Activated T-cell treated with anti-CD3 and anti-CD28 coated beads, Interleukin-2, amount 50 U/mL, for 4 hours (primary cell): ENCODE measurements at regions not wholly inside any gene's neighbourhood (a gene's known extent, or its start where the extent isn't known, plus 50 kb on each side); places are given as distances from the start of the nearest gene placed in this dataset.

Experiments used
- ATAC-seq, 2 donors: fragments of 200-7000 bp; cut with Tn5 transposase; one replicate each; pipeline ENCODE4 v1.10.0; 2021
- DNase-seq: peaks from one replicate; pipeline ENCODE4 v3.0.0-alpha.2; 2020
- H3K27me3 Mint-ChIP-seq: one replicate; pipeline ENCODE4 v1.8.0; 2021; ENCODE audit warnings: low read depth, mixed read lengths
- H3K36me3 Mint-ChIP-seq: one replicate; pipeline ENCODE4 v1.8.0; 2022; ENCODE audit warnings: mixed read lengths; ENCODE audit not compliant: insufficient read depth
- H3K4me1 Mint-ChIP-seq: one replicate; pipeline ENCODE4 v1.8.0; 2021; ENCODE audit warnings: low read depth, mixed read lengths
- H3K4me3 Mint-ChIP-seq: one replicate; pipeline ENCODE4 v1.8.0; 2021; ENCODE audit warnings: mild to moderate bottlenecking, moderate library complexity, mixed read lengths
- H3K9me3 Mint-ChIP-seq: one replicate; pipeline ENCODE4 v1.8.0; 2021; ENCODE audit warnings: mixed read lengths

GRCh38 chr17:79162012-79162963 lies 87.7 kb downstream of the ENGASE start:
- Mint-ChIP-seq H3K4me1 (peaks cover 5% of the 10 kb centered on the region), H3K4me3 (no peak overlapping the region), H3K27me3 (no peaks in the 10 kb centered on the region), H3K36me3 (no peaks in the 10 kb centered on the region), H3K9me3 (no peaks in the 10 kb centered on the region)
- DNase-seq (no peak), ATAC-seq (no peak)

GRCh38 chr17:79160980-79161636 lies 86.5 kb downstream of the ENGASE start:
- ATAC-seq (peak; percentile 54 to 64), DNase-seq (no peak)
- Mint-ChIP-seq H3K4me3 (no peak overlapping the region), H3K36me3 (no peaks in the 10 kb centered on the region), H3K9me3 (no peaks in the 10 kb centered on the region), H3K4me1 (peaks cover 5% of the 10 kb centered on the region), H3K27me3 (no peaks in the 10 kb centered on the region)

GRCh38 chr17:79159926-79160325 lies 85.3 kb downstream of the ENGASE start:
- Mint-ChIP-seq H3K27me3 (no peaks in the 10 kb centered on the region), H3K9me3 (no peaks in the 10 kb centered on the region), H3K36me3 (no peaks in the 10 kb centered on the region), H3K4me1 (peaks cover 5% of the 10 kb centered on the region), H3K4me3 (no peak overlapping the region)
- ATAC-seq (no peak), DNase-seq (no peak)

GRCh38 chr17:79159471-79159870 lies 84.8 kb downstream of the ENGASE start:
- Mint-ChIP-seq H3K4me3 (no peak overlapping the region), H3K4me1 (peaks cover 5% of the 10 kb centered on the region), H3K9me3 (no peaks in the 10 kb centered on the region), H3K27me3 (no peaks in the 10 kb centered on the region), H3K36me3 (no peaks in the 10 kb centered on the region)
- no peak for ATAC-seq
- DNase-seq: no peak

GRCh38 chr17:79156463-79157095 lies 82.0 kb downstream of the ENGASE start:
- Mint-ChIP-seq H3K36me3 (no peaks in the 10 kb centered on the region), H3K27me3 (peaks cover 4% of the 10 kb centered on the region), H3K9me3 (no peaks in the 10 kb centered on the region), H3K4me3 (no peak overlapping the region), H3K4me1 (peaks cover 3% of the 10 kb centered on the region)
- no peak for ATAC-seq
- DNase-seq: no peak

GRCh38 chr17:79155701-79156100 lies 81.1 kb downstream of the ENGASE start:
- Mint-ChIP-seq H3K4me1 (no peaks in the 10 kb centered on the region), H3K4me3 (no peak overlapping the region), H3K36me3 (no peaks in the 10 kb centered on the region), H3K9me3 (no peaks in the 10 kb centered on the region), H3K27me3 (peaks cover 8% of the 10 kb centered on the region)
- ATAC-seq: no peak
- DNase-seq: no peak

- H3K36me3 Mint-ChIP-seq: no peaks in the 10 kb centered on the region
- peaks cover 8% of the 10 kb centered on the region for H3K27me3 Mint-ChIP-seq
- no peak overlapping the region for H3K4me3 Mint-ChIP-seq
- DNase-seq (no peak), ATAC-seq (no peak)
- H3K4me1 Mint-ChIP-seq: no peaks in the 10 kb centered on the region
- H3K9me3 Mint-ChIP-seq: no peaks in the 10 kb centered on the region
These were observed 80.4 kb downstream of the ENGASE start for GRCh38 chr17:79154951-79155585.

- no peaks in the 10 kb centered on the region for H3K9me3 Mint-ChIP-seq
- no peaks in the 10 kb centered on the region for H3K36me3 Mint-ChIP-seq
- DNase-seq (no peak), ATAC-seq (no peak)
- peaks cover 8% of the 10 kb centered on the region for H3K27me3 Mint-ChIP-seq
- H3K4me3 Mint-ChIP-seq: no peak overlapping the region
- no peaks in the 10 kb centered on the region for H3K4me1 Mint-ChIP-seq
These were observed 79.8 kb downstream of the ENGASE start for GRCh38 chr17:79154446-79154845.

- ATAC-seq (no peak), DNase-seq (no peak)
- no peak overlapping the region for H3K4me3 Mint-ChIP-seq
- no peaks in the 10 kb centered on the region for H3K9me3 Mint-ChIP-seq
- no peaks in the 10 kb centered on the region for H3K36me3 Mint-ChIP-seq
- H3K27me3 Mint-ChIP-seq: peaks cover 8% of the 10 kb centered on the region
- H3K4me1 Mint-ChIP-seq: no peaks in the 10 kb centered on the region
These were observed 78.9 kb downstream of the ENGASE start for GRCh38 chr17:79153367-79154130.

- no peak for DNase-seq
- Mint-ChIP-seq H3K4me1 (no peaks in the 10 kb centered on the region), H3K9me3 (no peaks in the 10 kb centered on the region), H3K27me3 (peaks cover 8% of the 10 kb centered on the region), H3K4me3 (no peak overlapping the region), H3K36me3 (no peaks in the 10 kb centered on the region)
- ATAC-seq: no peak
These were observed 78.0 kb downstream of the ENGASE start for GRCh38 chr17:79152636-79153035.

- Mint-ChIP-seq H3K9me3 (no peaks in the 10 kb centered on the region), H3K4me3 (no peak overlapping the region), H3K36me3 (no peaks in the 10 kb centered on the region), H3K27me3 (peaks cover 8% of the 10 kb centered on the region), H3K4me1 (no peaks in the 10 kb centered on the region)
- DNase-seq: no peak
- no peak for ATAC-seq
These were observed 77.5 kb downstream of the ENGASE start for GRCh38 chr17:79152110-79152509.

GRCh38 chr17:79150799-79151198 lies 76.2 kb downstream of the ENGASE start:
- Mint-ChIP-seq H3K27me3 (peaks cover 8% of the 10 kb centered on the region), H3K9me3 (no peaks in the 10 kb centered on the region), H3K36me3 (no peaks in the 10 kb centered on the region), H3K4me1 (no peaks in the 10 kb centered on the region), H3K4me3 (no peak overlapping the region)
- no peak for ATAC-seq
- DNase-seq: no peak

- ATAC-seq (no peak), DNase-seq (no peak)
- peaks cover 9% of the 10 kb centered on the region for H3K27me3 Mint-ChIP-seq
- H3K9me3 Mint-ChIP-seq: no peaks in the 10 kb centered on the region
- H3K4me3 Mint-ChIP-seq: no peak overlapping the region
- no peaks in the 10 kb centered on the region for H3K36me3 Mint-ChIP-seq
- no peaks in the 10 kb centered on the region for H3K4me1 Mint-ChIP-seq
These were observed 75.6 kb downstream of the ENGASE start for GRCh38 chr17:79150035-79150733.
